ENCODE measurements at regions not wholly inside any gene's neighbourhood (a gene's known extent, or its start where the extent isn't known, plus 50 kb on each side); places are given as distances from the start of the nearest gene placed in this dataset.

DNA sequence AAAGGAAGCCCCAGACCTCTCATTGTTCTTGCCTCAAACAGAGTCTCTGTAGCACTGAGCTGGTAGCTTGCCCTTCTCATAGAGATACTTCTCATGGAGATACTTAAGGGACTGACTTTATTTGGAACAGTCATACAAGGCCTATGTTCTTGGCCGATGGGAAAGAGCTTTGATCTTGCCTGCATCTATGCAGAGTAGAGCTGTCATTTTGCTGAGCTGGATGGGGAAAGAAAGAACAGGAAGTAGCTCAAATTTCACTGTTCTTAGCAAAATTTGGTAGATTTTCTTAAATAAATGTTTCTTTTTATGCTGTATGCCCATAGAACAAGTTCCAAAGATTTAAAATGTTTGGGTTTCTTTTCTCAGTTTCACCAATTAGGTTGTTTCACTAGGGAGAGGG, 119.3 kb upstream of the SEC61G start:
- Histone ChIP-seq H3K4me3 (replicated peaks in 1 of 3) (no peak overlapping the region), H3K4me1 (peaks cover 0 to 6% of the 10 kb centered on the region in 2 donors), H3K27ac (no peak overlapping the region), H3K27me3 (no peaks in the 10 kb centered on the region), H3K9me3 (no peaks in the 10 kb centered on the region), H3K36me3 (no peaks in the 10 kb centered on the region)
- no peak for DNase-seq
- TF ChIP-seq CTCF (IDR thresholded peaks at IDR 0.05), result no peak
- TF ChIP-seq POLR2A (IDR thresholded peaks at IDR 0.05), result no peak
- intact Hi-C loops (cut with DNase I), result no loop called here
- 48 to 70% methylated on average over 1 of the region's 1 CpG for WGBS, 2 donors

- H3K9me3 ChIP-seq, result no peaks in the 10 kb centered on the region
- H3K4me1 ChIP-seq, result peaks cover 0 to 6% of the 10 kb centered on the region in 2 donors
- no peak overlapping the region for H3K27ac ChIP-seq
- DNase-seq, result no peak
- no peaks in the 10 kb centered on the region for H3K36me3 ChIP-seq
- intact Hi-C loops (cut with DNase I), result loop anchor here (5.0 kb wide), 1 partner anchor 378 kb away; no protein-coding TSS in a partner anchor
- no peaks in the 10 kb centered on the region for H3K27me3 ChIP-seq
- no peak overlapping the region for H3K4me3 ChIP-seq (replicated peaks in 1 of 3)
- no peak for TF ChIP-seq POLR2A (IDR thresholded peaks at IDR 0.05)
- TF ChIP-seq CTCF (IDR thresholded peaks at IDR 0.05), result no peak
- WGBS, 2 donors, result 90 to 100% methylated on average over 2 of the region's 2 CpGs
These were observed 120.8 kb upstream of the SEC61G start for GRCh38 chr7:54879776-54880175.

DNA sequence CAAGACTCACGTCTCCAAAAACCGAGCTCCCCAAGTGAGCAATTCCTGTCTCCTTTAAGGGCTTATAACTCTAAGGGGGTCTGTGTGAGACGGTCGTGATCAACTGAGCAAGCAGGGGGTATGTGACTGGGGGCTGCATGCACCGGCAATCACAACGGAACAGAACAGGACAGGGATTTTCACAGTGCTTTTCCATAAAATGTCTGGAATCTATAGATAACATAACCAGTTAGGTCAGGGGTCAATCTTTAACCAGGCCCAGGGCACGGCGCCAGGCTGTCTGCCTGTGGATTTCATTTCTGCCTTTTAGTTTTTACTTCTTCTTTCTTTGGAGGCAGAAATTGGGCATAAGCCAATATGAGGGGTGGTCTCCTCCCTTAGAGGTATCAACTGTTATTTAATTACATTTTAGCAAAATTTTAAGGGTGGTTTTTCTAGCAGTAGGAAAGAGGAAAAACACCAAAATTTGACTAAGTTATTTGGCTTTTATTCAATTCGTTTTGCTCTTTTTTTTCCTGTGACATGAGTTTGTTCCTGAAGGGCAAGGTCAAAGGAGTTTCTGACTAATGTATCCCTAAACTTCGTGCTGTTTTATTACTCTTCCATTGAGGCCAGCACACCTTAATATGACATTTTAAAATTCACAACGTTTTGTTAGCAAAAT, 121.4 kb upstream of the SEC61G start:
- no peak overlapping the region for H3K4me3 ChIP-seq (replicated peaks in 1 of 3)
- peaks cover 0 to 6% of the 10 kb centered on the region in 2 donors for H3K4me1 ChIP-seq
- DNase-seq, result no peak
- WGBS, 2 donors, result 83 to 87% methylated on average over 11 of the region's 11 CpGs
- H3K36me3 ChIP-seq, result no peaks in the 10 kb centered on the region
- intact Hi-C loops (cut with DNase I), result loop anchor here (5.0 kb wide), 1 partner anchor 377 kb away; no protein-coding TSS in a partner anchor
- no peaks in the 10 kb centered on the region for H3K27me3 ChIP-seq
- H3K9me3 ChIP-seq, result no peaks in the 10 kb centered on the region
- TF ChIP-seq CTCF (IDR thresholded peaks at IDR 0.05), result no peak
- no peak for TF ChIP-seq POLR2A (IDR thresholded peaks at IDR 0.05)
- H3K27ac ChIP-seq, result no peak overlapping the region

- TF ChIP-seq CTCF (IDR thresholded peaks at IDR 0.05), result no peak
- H3K27ac ChIP-seq, result no peak overlapping the region
- WGBS, 2 donors, result 68 to 77% methylated on average over 3 of the region's 3 CpGs
- intact Hi-C loops (cut with DNase I), result loop anchor here (5.0 kb wide), 1 partner anchor 375 kb away; no protein-coding TSS in a partner anchor
- no peak overlapping the region for H3K4me3 ChIP-seq (replicated peaks in 1 of 3)
- no peaks in the 10 kb centered on the region for H3K9me3 ChIP-seq
- H3K4me1 ChIP-seq, result peaks cover 0 to 6% of the 10 kb centered on the region in 2 donors
- no peaks in the 10 kb centered on the region for H3K27me3 ChIP-seq
- no peak for DNase-seq
- no peaks in the 10 kb centered on the region for H3K36me3 ChIP-seq
These were observed 123.0 kb upstream of the SEC61G start for GRCh38 chr7:54881816-54882520.

GRCh38 chr7:54882694-54883093, 123.7 kb upstream of the SEC61G start:
- no peaks in the 10 kb centered on the region for H3K27me3 ChIP-seq
- intact Hi-C loops (cut with DNase I), result loop anchor here (5.0 kb wide), 1 partner anchor 375 kb away; no protein-coding TSS in a partner anchor
- no peak overlapping the region for H3K4me3 ChIP-seq (replicated peaks in 1 of 3)
- 88 to 100% methylated on average over 1 of the region's 1 CpG for WGBS, 2 donors
- DNase-seq, result no peak
- no peaks in the 10 kb centered on the region for H3K9me3 ChIP-seq
- H3K27ac ChIP-seq, result no peak overlapping the region
- H3K36me3 ChIP-seq, result no peaks in the 10 kb centered on the region
- TF ChIP-seq POLR2A (IDR thresholded peaks at IDR 0.05) (no peak), CTCF (IDR thresholded peaks at IDR 0.05) (no peak)
- peaks cover 0 to 4% of the 10 kb centered on the region in 2 donors for H3K4me1 ChIP-seq
